Sigmoid colon (tissue), 4 donors: ENCODE measurements at regions not wholly inside any gene's neighbourhood (a gene's known extent, or its start where the extent isn't known, plus 50 kb on each side); places are given as distances from the start of the nearest gene placed in this dataset.

ENCODE experiments used
- EP300 ChIP-seq, 4 donors: sonication (generic); formaldehyde crosslinking; IDR thresholded peaks; one replicate each; pipeline ENCODE4 v1.6.1; 2017; ENCODE audit warnings: antibody characterized with exemption in 4 of 4
- POLR2A ChIP-seq, 2 donors: fragments of 450-650 bp; IDR thresholded peaks; one replicate each; pipeline ENCODE4 v1.6.1; 2016; ENCODE audit warnings: antibody characterized with exemption in 2 of 2, mild to moderate bottlenecking in 2 of 2, moderate library complexity in 2 of 2
- TF ChIP-seq, protein P1 (sequence below), 4 experiments: fragments of 450-650 bp in 3 of 4; fragments of 200-600 bp in 1 of 4; IDR thresholded peaks; one replicate each; pipeline ENCODE4 v1.5.1; 2016 to 2019; ENCODE audit warnings: antibody characterized with exemption in 4 of 4, mild to moderate bottlenecking in 3 of 4, moderate library complexity in 2 of 4

DNA sequence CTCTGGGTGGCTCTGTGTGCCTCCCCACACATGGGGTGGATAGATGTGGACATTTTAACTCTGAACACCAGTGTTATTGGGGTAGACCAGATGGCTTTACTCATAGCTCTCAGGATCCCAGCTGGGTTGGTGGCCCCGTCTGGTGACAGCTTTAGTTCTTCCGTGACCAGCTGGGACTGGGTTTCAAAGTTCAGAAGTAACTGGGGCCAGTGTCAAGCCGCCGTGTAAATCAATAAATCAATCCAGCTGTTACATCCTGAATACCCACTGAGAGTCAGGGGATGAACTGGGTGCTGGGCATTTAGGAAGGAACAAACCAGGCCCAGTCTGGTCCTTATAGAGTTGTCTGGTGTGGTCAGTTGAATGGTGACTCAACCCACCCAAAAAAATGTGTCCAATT, 269.4 kb downstream of the CTTN start:
- TF ChIP-seq, protein P1, sequence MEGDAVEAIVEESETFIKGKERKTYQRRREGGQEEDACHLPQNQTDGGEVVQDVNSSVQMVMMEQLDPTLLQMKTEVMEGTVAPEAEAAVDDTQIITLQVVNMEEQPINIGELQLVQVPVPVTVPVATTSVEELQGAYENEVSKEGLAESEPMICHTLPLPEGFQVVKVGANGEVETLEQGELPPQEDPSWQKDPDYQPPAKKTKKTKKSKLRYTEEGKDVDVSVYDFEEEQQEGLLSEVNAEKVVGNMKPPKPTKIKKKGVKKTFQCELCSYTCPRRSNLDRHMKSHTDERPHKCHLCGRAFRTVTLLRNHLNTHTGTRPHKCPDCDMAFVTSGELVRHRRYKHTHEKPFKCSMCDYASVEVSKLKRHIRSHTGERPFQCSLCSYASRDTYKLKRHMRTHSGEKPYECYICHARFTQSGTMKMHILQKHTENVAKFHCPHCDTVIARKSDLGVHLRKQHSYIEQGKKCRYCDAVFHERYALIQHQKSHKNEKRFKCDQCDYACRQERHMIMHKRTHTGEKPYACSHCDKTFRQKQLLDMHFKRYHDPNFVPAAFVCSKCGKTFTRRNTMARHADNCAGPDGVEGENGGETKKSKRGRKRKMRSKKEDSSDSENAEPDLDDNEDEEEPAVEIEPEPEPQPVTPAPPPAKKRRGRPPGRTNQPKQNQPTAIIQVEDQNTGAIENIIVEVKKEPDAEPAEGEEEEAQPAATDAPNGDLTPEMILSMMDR (IDR thresholded peaks at IDR 0.05): no peak
- TF ChIP-seq POLR2A (IDR thresholded peaks at IDR 0.05) (no peak), EP300 (IDR thresholded peaks at IDR 0.05) (no peak)
